ENCODE measurements at regions not wholly inside any gene's neighbourhood (a gene's known extent, or its start where the extent isn't known, plus 50 kb on each side); places are given as distances from the start of the nearest gene placed in this dataset.
"Not testable (repeated sequence)": the region's sequence is repeated elsewhere in the genome, so short reads cannot be mapped to it uniquely, and the experiment has no call there.

DNA sequence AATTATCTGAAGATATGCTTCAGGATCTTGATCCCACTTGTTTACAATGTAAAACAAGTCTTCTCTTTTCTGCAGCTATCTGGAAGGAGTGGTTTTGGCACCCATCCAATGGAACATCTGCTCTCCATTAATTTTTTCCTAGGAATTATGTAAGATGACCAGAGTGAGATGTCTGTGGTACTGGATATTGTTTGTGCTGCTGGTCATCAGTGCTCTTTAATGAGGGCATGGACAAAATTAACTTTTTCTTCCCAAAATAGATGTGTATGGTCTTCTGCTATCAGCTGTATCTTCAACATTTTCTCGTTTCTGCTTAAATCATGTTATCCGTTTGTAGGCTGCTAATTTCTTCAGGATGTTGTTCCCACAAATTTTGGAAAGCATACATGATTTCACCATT lies 415.4 kb upstream of the KLHL1 start:
- Histone ChIP-seq H3K27ac (no peak overlapping the region), H3K9me3 (no peaks in the 10 kb centered on the region), H3K4me1 (no peaks in the 10 kb centered on the region), H3K27me3 (no peaks in the 10 kb centered on the region), H3K4me3 (no peak overlapping the region), H3K36me3 (no peaks in the 10 kb centered on the region)
- intact Hi-C loops (cut with DNase I) = no loop called here
- TF ChIP-seq, protein P1, sequence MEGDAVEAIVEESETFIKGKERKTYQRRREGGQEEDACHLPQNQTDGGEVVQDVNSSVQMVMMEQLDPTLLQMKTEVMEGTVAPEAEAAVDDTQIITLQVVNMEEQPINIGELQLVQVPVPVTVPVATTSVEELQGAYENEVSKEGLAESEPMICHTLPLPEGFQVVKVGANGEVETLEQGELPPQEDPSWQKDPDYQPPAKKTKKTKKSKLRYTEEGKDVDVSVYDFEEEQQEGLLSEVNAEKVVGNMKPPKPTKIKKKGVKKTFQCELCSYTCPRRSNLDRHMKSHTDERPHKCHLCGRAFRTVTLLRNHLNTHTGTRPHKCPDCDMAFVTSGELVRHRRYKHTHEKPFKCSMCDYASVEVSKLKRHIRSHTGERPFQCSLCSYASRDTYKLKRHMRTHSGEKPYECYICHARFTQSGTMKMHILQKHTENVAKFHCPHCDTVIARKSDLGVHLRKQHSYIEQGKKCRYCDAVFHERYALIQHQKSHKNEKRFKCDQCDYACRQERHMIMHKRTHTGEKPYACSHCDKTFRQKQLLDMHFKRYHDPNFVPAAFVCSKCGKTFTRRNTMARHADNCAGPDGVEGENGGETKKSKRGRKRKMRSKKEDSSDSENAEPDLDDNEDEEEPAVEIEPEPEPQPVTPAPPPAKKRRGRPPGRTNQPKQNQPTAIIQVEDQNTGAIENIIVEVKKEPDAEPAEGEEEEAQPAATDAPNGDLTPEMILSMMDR (IDR thresholded peaks at IDR 0.05) = no peak
- ATAC-seq (no peak), DNase-seq (no peak)

GRCh38 chr13:70520275-70521036 lies 412.2 kb upstream of the KLHL1 start:
- H3K4me3 ChIP-seq = no peak overlapping the region
- DNase-seq = no peak
- H3K27me3 ChIP-seq = no peaks in the 10 kb centered on the region
- no peaks in the 10 kb centered on the region for H3K9me3 ChIP-seq
- TF ChIP-seq, protein P1 (IDR thresholded peaks at IDR 0.05) = no peak
- no peaks in the 10 kb centered on the region for H3K4me1 ChIP-seq
- ATAC-seq = no peak
- H3K27ac ChIP-seq = no peak overlapping the region
- intact Hi-C loops (cut with DNase I) = no loop called here
- no peaks in the 10 kb centered on the region for H3K36me3 ChIP-seq

- no peak overlapping the region for H3K27ac ChIP-seq
- H3K9me3 ChIP-seq = no peaks in the 10 kb centered on the region
- DNase-seq (no peak), ATAC-seq (no peak)
- TF ChIP-seq, protein P1 (IDR thresholded peaks at IDR 0.05) = no peak
- H3K4me1 ChIP-seq = no peaks in the 10 kb centered on the region
- no peaks in the 10 kb centered on the region for H3K36me3 ChIP-seq
- H3K4me3 ChIP-seq = no peak overlapping the region
- no peaks in the 10 kb centered on the region for H3K27me3 ChIP-seq
- intact Hi-C loops (cut with DNase I) = no loop called here
Observed at GRCh38 chr13:70518081-70518480, 409.8 kb upstream of the KLHL1 start.

DNA sequence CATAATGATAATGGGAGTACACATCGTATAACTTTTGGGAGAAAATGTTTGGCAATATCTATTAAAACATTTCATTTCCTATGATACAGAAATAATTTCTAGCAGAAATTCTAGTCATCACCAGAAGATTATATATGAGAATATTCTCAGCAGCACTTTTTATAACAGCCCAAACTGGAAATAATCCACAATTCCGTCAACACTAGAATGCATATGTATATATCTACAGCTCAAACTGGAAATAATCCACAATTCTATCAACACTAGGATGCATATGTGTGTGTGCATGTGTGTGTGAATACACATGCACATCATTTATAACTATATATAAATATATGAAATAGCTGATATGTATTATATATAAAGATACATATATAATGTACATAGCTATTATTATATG lies 408.0 kb upstream of the KLHL1 start:
- Histone ChIP-seq H3K36me3 (no peaks in the 10 kb centered on the region), H3K4me1 (no peaks in the 10 kb centered on the region), H3K27me3 (no peaks in the 10 kb centered on the region), H3K9me3 (no peaks in the 10 kb centered on the region), H3K27ac (no peak overlapping the region), H3K4me3 (no peak overlapping the region)
- ATAC-seq (no peak), DNase-seq (no peak)
- intact Hi-C loops (cut with DNase I) = no loop called here
- TF ChIP-seq, protein P1 (IDR thresholded peaks at IDR 0.05) = no peak

- H3K36me3 ChIP-seq; H3K4me1 ChIP-seq; H3K9me3 ChIP-seq; H3K27ac ChIP-seq; H3K4me3 ChIP-seq; ATAC-seq; DNase-seq; H3K27me3 ChIP-seq; intact Hi-C loops (cut with DNase I): not testable (repeated sequence)
Observed at GRCh38 chr13:70511861-70512417, 403.7 kb upstream of the KLHL1 start.

- TF ChIP-seq, protein P1 (IDR thresholded peaks at IDR 0.05) = no peak
- intact Hi-C loops (cut with DNase I) = no loop called here
- ATAC-seq (no peak), DNase-seq (no peak)
- Histone ChIP-seq H3K4me3 (no peak overlapping the region), H3K4me1 (no peaks in the 10 kb centered on the region), H3K9me3 (no peaks in the 10 kb centered on the region), H3K27me3 (no peaks in the 10 kb centered on the region), H3K27ac (no peak overlapping the region), H3K36me3 (no peaks in the 10 kb centered on the region)
Observed at GRCh38 chr13:70505809-70506208, 397.6 kb upstream of the KLHL1 start.

All from upper lobe of right lung (tissue), 1 donor.